AG04449 (cell line): ENCODE measurements at regions not wholly inside any gene's neighbourhood (a gene's known extent, or its start where the extent isn't known, plus 50 kb on each side); places are given as distances from the start of the nearest gene placed in this dataset.

ENCODE experiments used
- CTCF ChIA-PET: fragments of 350-600 bp; formaldehyde crosslinking; extraction: SDS; loops from one replicate; lab custom pipeline; 2021; ENCODE audit warnings: antibody characterized with exemption; lab: Yijun Ruan, JAX
- POLR2A ChIA-PET: fragments of 400-600, 350-600 bp; formaldehyde crosslinking; extraction: SDS; loops from one replicate; lab custom pipeline; 2020; ENCODE audit warnings: antibody characterized with exemption, inconsistent platforms; lab: Yijun Ruan, JAX
- DNase-seq: peaks from one replicate; pipeline ENCODE4 v3.0.0-alpha.2; 2010; ENCODE audit warnings: low read depth, low spot score
- H3K4me3 ChIP-seq: 2 replicates; pipeline ENCODE4 v1.5.1; 2011; ENCODE audit warnings: low read depth, mild to moderate bottlenecking, control low read depth, low read length
- TF ChIP-seq, protein P1 (sequence below): IDR thresholded peaks from one replicate; pipeline ENCODE4 v1.5.1; 2011; ENCODE audit warnings: mild to moderate bottlenecking, moderate library complexity, low read length, control low read depth, inconsistent platforms; ENCODE audit not compliant: insufficient read depth; ENCODE audit errors: missing control alignments

DNA sequence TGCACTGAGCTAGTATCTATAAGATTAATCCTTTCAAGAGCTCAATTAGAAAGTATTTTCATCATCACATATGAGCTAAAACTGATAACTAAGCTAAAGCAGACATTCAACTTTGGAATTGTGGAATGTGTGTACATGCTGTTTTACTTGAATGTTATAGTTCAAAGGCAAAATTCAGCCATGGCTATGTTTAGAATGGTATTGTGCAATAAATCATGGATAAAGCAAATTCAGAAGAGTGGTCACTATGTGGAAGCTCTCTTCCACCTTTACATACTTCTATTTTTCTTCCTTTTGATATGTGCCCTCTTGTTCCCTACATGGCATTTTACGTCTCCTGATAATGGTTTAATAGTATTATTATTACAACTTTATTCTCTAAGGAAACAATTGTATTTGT, 1366.3 kb upstream of the LRRTM1 start:
- CTCF ChIA-PET, result no interaction called here

DNA sequence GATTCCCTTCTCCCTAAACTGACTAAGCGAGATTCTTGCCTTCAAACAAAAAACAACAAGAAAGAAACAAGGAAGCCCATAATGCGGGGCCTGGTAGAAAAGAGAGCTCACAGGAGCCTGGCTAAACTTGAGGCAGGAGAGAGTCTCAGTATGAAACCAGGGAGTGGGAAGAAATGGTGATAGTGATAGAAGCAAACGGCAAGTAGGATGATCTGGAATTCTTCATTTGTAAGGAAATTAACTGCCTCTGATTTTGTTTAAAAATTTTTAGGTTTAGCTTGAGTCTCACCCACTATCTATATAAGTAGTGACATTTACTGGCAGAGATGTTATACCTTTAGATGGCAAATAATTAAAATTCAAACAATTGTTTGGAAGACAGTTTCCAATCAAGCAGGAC, 1356.5 kb upstream of the LRRTM1 start:
- CTCF ChIA-PET, result no interaction called here
- DNase-seq, result no peak
- no peak overlapping the region for H3K4me3 ChIP-seq
- POLR2A ChIA-PET, result no interaction called here
- TF ChIP-seq, protein P1, sequence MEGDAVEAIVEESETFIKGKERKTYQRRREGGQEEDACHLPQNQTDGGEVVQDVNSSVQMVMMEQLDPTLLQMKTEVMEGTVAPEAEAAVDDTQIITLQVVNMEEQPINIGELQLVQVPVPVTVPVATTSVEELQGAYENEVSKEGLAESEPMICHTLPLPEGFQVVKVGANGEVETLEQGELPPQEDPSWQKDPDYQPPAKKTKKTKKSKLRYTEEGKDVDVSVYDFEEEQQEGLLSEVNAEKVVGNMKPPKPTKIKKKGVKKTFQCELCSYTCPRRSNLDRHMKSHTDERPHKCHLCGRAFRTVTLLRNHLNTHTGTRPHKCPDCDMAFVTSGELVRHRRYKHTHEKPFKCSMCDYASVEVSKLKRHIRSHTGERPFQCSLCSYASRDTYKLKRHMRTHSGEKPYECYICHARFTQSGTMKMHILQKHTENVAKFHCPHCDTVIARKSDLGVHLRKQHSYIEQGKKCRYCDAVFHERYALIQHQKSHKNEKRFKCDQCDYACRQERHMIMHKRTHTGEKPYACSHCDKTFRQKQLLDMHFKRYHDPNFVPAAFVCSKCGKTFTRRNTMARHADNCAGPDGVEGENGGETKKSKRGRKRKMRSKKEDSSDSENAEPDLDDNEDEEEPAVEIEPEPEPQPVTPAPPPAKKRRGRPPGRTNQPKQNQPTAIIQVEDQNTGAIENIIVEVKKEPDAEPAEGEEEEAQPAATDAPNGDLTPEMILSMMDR, result no peak

More for the DNA sequence above, 1366.3 kb upstream of the LRRTM1 start:
- TF ChIP-seq, protein P1, result no peak
- no peak for DNase-seq
- H3K4me3 ChIP-seq, result no peak overlapping the region
- POLR2A ChIA-PET, result no interaction called here

DNA sequence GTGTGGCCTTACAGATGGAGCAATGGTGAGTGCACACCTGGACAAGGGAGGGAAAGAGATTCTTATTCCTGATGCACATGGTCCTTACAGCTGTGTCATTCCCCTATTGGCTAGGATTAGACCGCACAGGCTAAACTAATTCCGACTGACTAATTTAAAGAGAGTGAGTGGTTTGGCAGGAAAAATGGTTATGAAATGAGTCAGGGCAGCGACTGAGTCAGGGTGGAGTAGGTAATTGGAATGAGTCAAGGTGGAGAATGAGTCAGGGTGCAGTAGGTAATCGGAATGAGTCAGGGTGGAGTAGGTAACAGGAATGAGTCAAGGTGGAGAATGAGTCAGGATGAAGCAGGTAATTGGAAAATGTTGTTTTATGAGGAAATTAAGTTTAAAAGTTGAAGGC, 1353.7 kb upstream of the LRRTM1 start:
- TF ChIP-seq, protein P1, result no peak
- no peak for DNase-seq
- ChIA-PET POLR2A (no interaction called here), CTCF (no interaction called here)
- no peak overlapping the region for H3K4me3 ChIP-seq

DNA sequence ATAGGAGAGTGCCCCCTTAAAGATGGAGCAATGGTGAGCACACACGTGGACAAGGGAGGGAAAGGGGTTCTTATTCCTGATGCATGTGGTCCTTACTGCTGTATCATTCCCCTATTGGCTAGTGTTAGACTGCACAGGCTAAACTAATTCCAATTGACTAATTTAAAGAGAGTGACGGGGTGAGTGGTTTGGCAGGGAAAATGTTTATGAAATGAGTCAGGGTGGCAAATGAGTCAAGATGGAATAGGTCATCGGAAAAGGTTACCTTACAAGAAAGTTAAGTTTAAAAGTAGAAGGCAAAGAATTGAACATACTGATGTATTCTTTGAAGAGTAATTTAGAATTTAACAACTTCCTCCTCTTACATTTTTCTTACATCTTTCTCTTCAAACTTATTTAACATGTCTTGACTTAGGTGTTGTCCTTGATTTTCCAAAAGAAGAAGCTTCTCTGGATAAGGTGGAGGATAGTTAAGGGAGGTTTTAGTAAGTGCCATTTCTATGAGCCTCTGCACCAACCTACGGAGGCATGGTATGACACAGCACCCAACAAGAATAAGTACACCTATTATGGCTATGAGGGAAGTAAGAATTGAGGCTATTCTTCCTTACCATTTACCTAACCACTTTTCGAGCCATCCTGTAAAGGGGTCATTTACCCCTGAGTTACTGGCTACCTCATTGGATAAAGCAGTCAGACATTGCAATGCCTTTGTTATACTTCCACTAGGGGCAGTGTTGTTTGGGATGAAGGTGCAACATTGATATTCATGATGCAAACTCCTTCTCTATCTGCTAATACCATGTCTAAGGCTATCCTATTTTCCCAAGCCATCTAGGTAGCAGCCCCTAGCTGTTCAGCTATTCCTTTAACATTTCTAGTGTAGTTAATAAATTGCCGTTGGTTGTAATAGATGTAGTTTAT, 1345.8 kb upstream of the LRRTM1 start:
- H3K4me3 ChIP-seq, result no peak overlapping the region
- CTCF ChIA-PET, result no interaction called here
- TF ChIP-seq, protein P1, result no peak
- POLR2A ChIA-PET, result no interaction called here
- DNase-seq, result no peak

DNA sequence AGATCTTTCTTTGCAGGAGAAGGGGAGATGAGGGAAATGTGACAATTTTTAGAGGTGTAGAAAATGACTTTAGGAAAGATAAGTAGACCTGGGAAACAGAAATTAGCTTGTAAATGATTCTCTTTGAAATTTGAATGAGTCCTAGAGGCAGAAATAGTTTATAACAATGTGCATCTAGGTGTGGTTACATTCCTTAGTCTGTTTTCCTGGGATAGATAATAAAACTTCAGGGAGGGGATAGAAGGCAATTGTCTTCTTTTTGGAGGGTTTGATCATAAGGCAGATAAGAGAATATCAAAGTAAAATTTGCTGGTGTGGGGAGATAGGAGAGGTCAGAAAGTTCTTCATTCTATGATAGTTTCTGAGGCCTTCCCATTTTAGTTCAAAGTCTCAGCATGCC, 1344.3 kb upstream of the LRRTM1 start:
- no peak for DNase-seq
- CTCF ChIA-PET, result no interaction called here
- TF ChIP-seq, protein P1, result no peak
- POLR2A ChIA-PET, result no interaction called here
- H3K4me3 ChIP-seq, result no peak overlapping the region

DNA sequence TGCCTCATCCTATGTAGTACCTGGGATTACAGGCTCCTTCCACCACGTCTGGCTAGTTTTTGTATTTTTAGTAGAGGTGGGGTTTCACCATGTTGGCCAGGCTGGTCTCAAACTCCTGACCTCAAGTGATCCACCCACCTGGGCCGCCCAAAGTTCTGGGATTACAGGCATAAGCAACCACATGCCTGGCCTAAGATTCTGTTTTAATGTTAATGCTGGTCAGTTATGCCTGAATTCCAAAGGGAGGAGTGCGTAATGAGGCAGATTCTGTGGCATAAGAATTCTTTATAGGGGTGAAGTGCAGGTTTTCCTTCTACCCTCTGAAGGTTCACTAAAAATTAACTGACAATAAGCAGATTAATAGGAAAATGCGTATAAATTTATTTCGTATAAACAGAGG, 1343.8 kb upstream of the LRRTM1 start:
- TF ChIP-seq, protein P1, result no peak
- no peak for DNase-seq
- ChIA-PET CTCF (no interaction called here), POLR2A (no interaction called here)
- H3K4me3 ChIP-seq, result no peak overlapping the region
